OCI-LY3 (cell line): ENCODE measurements at regions not wholly inside any gene's neighbourhood (a gene's known extent, or its start where the extent isn't known, plus 50 kb on each side); places are given as distances from the start of the nearest gene placed in this dataset.
"Not testable (repeated sequence)": the region's sequence is repeated elsewhere in the genome, so short reads cannot be mapped to it uniquely, and the experiment has no call there.

Experiments
- EZH2phosphoT487 ChIP-seq: fragments of 200-600 bp; shearing (Covaris generic); IDR thresholded peaks from 2 replicates; pipeline ENCODE4 v1.6.1; 2018; ENCODE audit warnings: antibody characterized with exemption, mixed run types, low read depth
- TF ChIP-seq, protein P1 (sequence below): fragments of 200-600, 300-600 bp; sonication (generic); IDR thresholded peaks from 2 replicates; pipeline ENCODE4 v1.5.1; 2014; ENCODE audit warnings: antibody characterized with exemption, low read length, low read depth

GRCh38 chr10:42193588-42193987 lies 444.8 kb downstream of the ZNF33B start:
- TF ChIP-seq, protein P1, sequence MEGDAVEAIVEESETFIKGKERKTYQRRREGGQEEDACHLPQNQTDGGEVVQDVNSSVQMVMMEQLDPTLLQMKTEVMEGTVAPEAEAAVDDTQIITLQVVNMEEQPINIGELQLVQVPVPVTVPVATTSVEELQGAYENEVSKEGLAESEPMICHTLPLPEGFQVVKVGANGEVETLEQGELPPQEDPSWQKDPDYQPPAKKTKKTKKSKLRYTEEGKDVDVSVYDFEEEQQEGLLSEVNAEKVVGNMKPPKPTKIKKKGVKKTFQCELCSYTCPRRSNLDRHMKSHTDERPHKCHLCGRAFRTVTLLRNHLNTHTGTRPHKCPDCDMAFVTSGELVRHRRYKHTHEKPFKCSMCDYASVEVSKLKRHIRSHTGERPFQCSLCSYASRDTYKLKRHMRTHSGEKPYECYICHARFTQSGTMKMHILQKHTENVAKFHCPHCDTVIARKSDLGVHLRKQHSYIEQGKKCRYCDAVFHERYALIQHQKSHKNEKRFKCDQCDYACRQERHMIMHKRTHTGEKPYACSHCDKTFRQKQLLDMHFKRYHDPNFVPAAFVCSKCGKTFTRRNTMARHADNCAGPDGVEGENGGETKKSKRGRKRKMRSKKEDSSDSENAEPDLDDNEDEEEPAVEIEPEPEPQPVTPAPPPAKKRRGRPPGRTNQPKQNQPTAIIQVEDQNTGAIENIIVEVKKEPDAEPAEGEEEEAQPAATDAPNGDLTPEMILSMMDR = not testable (repeated sequence)
- not testable (repeated sequence) for TF ChIP-seq EZH2phosphoT487
